GM13977 (cell line): ENCODE measurements at regions not wholly inside any gene's neighbourhood (a gene's known extent, or its start where the extent isn't known, plus 50 kb on each side); places are given as distances from the start of the nearest gene placed in this dataset.

Experiments
- DNase-seq: peaks from one replicate; pipeline ENCODE4 v3.0.0; 2012; ENCODE audit warnings: low spot score
- CTCF ChIP-seq: IDR thresholded peaks from 2 replicates; pipeline ENCODE4 v1.5.1; 2012; ENCODE audit warnings: mild to moderate bottlenecking, control low read depth; ENCODE audit not compliant: insufficient read depth; ENCODE audit errors: extremely low read depth, missing control alignments
- in situ Hi-C: fragments of 300-500 bp; cut with MboI; formaldehyde crosslinking; loops from one replicate; pipeline ENCODE4 v1.12.0; 2022; ENCODE audit warnings: low sequenced_read_pairs, low pct_unique_long_range_greater_than_20kb, mixed read lengths, inconsistent platforms; ENCODE audit not compliant: unreplicated experiment

GRCh38 chr5:88937406-88937805 is 54.4 kb upstream of the MEF2C start:
- no peak for DNase-seq
- no peak for TF ChIP-seq CTCF
- in situ Hi-C loops, result no loop called here

- TF ChIP-seq CTCF, result no peak
- no peak for DNase-seq
Measured at GRCh38 chr5:88934439-88934838, 51.5 kb upstream of the MEF2C start.

More at GRCh38 chr5:88934439-88934838, 51.5 kb upstream of the MEF2C start:
- in situ Hi-C loops, result no loop called here
